Liver (tissue), 8 donors: ENCODE measurements at regions not wholly inside any gene's neighbourhood (a gene's known extent, or its start where the extent isn't known, plus 50 kb on each side); places are given as distances from the start of the nearest gene placed in this dataset.

Source experiments
- DNase-seq: peaks from one replicate; pipeline ENCODE4 v3.0.0-alpha.2; 2017; ENCODE audit warnings: low spot score
- H3K27ac ChIP-seq, 2 donors: one replicate each; pipeline ENCODE4 v1.7.0; 2013; ENCODE audit warnings: inconsistent platforms in 2 of 2, low read length in 2 of 2, control low read depth in 1 of 2, low read depth in 1 of 2, mild to moderate bottlenecking in 1 of 2
- H3K27me3 ChIP-seq, 4 donors: one replicate each; pipeline versions ENCODE4 v1.6.1 to v1.7.0; 2013; ENCODE audit warnings: low read length in 3 of 4, inconsistent platforms in 1 of 4, mild to moderate bottlenecking in 1 of 4, moderate library complexity in 1 of 4; ENCODE audit not compliant: control insufficient read depth in 4 of 4, insufficient read depth in 4 of 4
- H3K36me3 ChIP-seq, 4 donors: one replicate each; pipeline versions ENCODE4 v1.6.1 to v1.7.0; 2013; ENCODE audit warnings: low read length in 3 of 4, mild to moderate bottlenecking in 3 of 4, low read depth in 1 of 4, moderate library complexity in 1 of 4; ENCODE audit not compliant: control insufficient read depth in 4 of 4, insufficient read depth in 3 of 4
- H3K4me1 ChIP-seq, 4 donors: one replicate each; pipeline versions ENCODE4 v1.6.1 to v1.7.0; 2013; ENCODE audit warnings: low read length in 3 of 4, mild to moderate bottlenecking in 3 of 4, moderate library complexity in 1 of 4; ENCODE audit not compliant: control insufficient read depth in 4 of 4, insufficient read depth in 4 of 4
- H3K4me3 ChIP-seq, 3 donors: one replicate each; pipeline versions ENCODE4 v1.6.1 to v1.7.0; 2013; ENCODE audit warnings: low read length in 3 of 3, control low read depth in 1 of 3, low read depth in 1 of 3, mild to moderate bottlenecking in 1 of 3
- H3K9ac ChIP-seq, 2 donors: one replicate each; pipeline ENCODE4 v1.7.0; 2013; ENCODE audit warnings: low read length in 2 of 2, mild to moderate bottlenecking in 2 of 2, moderate library complexity in 2 of 2, control low read depth in 1 of 2, low read depth in 1 of 2
- H3K9me3 ChIP-seq, 4 donors: one replicate each; pipeline versions ENCODE4 v1.6.1 to v1.7.0; 2013; ENCODE audit warnings: low read length in 3 of 4; ENCODE audit not compliant: control insufficient read depth in 4 of 4
- ATF3 ChIP-seq: IDR thresholded peaks from 2 replicates; pipeline ENCODE4 v1.6.1; 2016; ENCODE audit warnings: antibody characterized with exemption
- CTCF ChIP-seq: fragments of 150-350 bp; IDR thresholded peaks from 2 replicates; pipeline ENCODE4 v1.5.1; 2017; ENCODE audit warnings: improper control_type of control experiment, low read depth, low read length; ENCODE audit not compliant: missing input control
- JUND ChIP-seq, 2 donors: IDR thresholded peaks; 2 replicates each; pipeline ENCODE4 v1.6.1; 2016; ENCODE audit warnings: antibody characterized with exemption in 2 of 2
- MAX ChIP-seq: IDR thresholded peaks from 2 replicates; pipeline ENCODE4 v1.6.1; 2016; ENCODE audit warnings: antibody characterized with exemption
- NR2F2 ChIP-seq: IDR thresholded peaks from 2 replicates; pipeline ENCODE4 v1.6.1; 2016; ENCODE audit warnings: antibody characterized with exemption
- RXRA ChIP-seq, 2 donors: IDR thresholded peaks; 2 replicates each; pipeline ENCODE4 v1.6.1; 2017 to 2018; ENCODE audit warnings: antibody characterized with exemption in 2 of 2, mild to moderate bottlenecking in 1 of 2
- SP1 ChIP-seq: IDR thresholded peaks from 2 replicates; pipeline ENCODE4 v1.6.1; 2018; ENCODE audit warnings: antibody characterized with exemption, mild to moderate bottlenecking
- TAF1 ChIP-seq: conservative IDR thresholded peaks from 2 replicates; pipeline ENCODE4 v1.6.1; 2016; ENCODE audit warnings: antibody characterized with exemption, mild to moderate bottlenecking
- ZBTB33 ChIP-seq: IDR thresholded peaks from 2 replicates; pipeline ENCODE4 v1.6.1; 2016; ENCODE audit warnings: antibody characterized with exemption
- WGBS: extraction: QIAGEN DNeasy Blood & Tissue Kit; methylation state at CpG from one replicate; pipeline ENCODE4 v1.1.7; 2013; 5-methylcytosine and 5-hydroxymethylcytosine counted together
- donor health status: healthy.
- donor health status: healthy.
- donor health status: healthy.
- donor health status: healthy.
- donor health status: healthy.

- TF ChIP-seq MAX (no peak), RXRA (IDR thresholded peaks at IDR 0.05) (no peak)
These were observed 414.3 kb downstream of the ANXA1 start (continued) for GRCh38 chr9:73565833-73566465.

GRCh38 chr9:73566627-73567026 is 415.0 kb downstream of the ANXA1 start:
- 88% methylated on average over 1 of the region's 1 CpG for WGBS
- Histone ChIP-seq H3K27me3 (peaks cover 0 to 6% (median 0%) of the 10 kb centered on the region in 4 donors), H3K9ac (no peak overlapping the region), H3K27ac (no peak overlapping the region), H3K4me3 (no peak overlapping the region), H3K4me1 (no peaks in the 10 kb centered on the region), H3K36me3 (no peaks in the 10 kb centered on the region), H3K9me3 (no peaks in the 10 kb centered on the region)
- no peak for TF ChIP-seq ATF3
- TF ChIP-seq CTCF = no peak
- DNase-seq = no peak

- no peak overlapping the region for H3K27ac ChIP-seq
- no peak overlapping the region for H3K9ac ChIP-seq
- no peak for TF ChIP-seq JUND (IDR thresholded peaks at IDR 0.05)
- no peak for TF ChIP-seq CTCF
- TF ChIP-seq ZBTB33 = no peak
- TF ChIP-seq ATF3 = no peak
- TF ChIP-seq RXRA (IDR thresholded peaks at IDR 0.05) = no peak
- TF ChIP-seq SP1 = no peak
- no peak for TF ChIP-seq MAX
- TF ChIP-seq TAF1 = no peak
- no peak for TF ChIP-seq NR2F2
- peaks cover 0 to 5% (median 2%) of the 10 kb centered on the region in 4 donors for H3K4me1 ChIP-seq
- H3K36me3 ChIP-seq = no peaks in the 10 kb centered on the region
- no peaks in the 10 kb centered on the region for H3K9me3 ChIP-seq
- peaks cover 0 to 20% (median 4%) of the 10 kb centered on the region in 4 donors for H3K27me3 ChIP-seq
- no peak overlapping the region for H3K4me3 ChIP-seq
- DNase-seq = no peak
- 74% methylated on average over 4 of the region's 4 CpGs for WGBS
These were observed 421.6 kb downstream of the ANXA1 start for GRCh38 chr9:73573235-73573634.
